ENCODE measurements at regions not wholly inside any gene's neighbourhood (a gene's known extent, or its start where the extent isn't known, plus 50 kb on each side); places are given as distances from the start of the nearest gene placed in this dataset.

GRCh38 chr5:152674403-152674802 is 269.3 kb upstream of the NMUR2 start:
- H4K20me1 ChIP-seq (ENCODE audit: insufficient read depth, low read length): no peaks in the 10 kb centered on the region
- H3K9me3 ChIP-seq (ENCODE audit: low read length): peaks cover 55% of the 10 kb centered on the region
- ATAC-seq: no peak
- no peaks in the 10 kb centered on the region for H3K36me3 ChIP-seq (replicated peaks in 1 of 2; ENCODE audit: control insufficient read depth in 1 of 2, insufficient read depth in 2 of 2, low read length in 2 of 2)
- no peak overlapping the region for H3K9ac ChIP-seq (ENCODE audit: insufficient read depth, low read depth, low read length)
- H3K79me2 ChIP-seq (ENCODE audit: insufficient read depth, low read length): no peaks in the 10 kb centered on the region
- POLR2A ChIA-PET: no interaction called here
- BruUV-seq (replicated peaks): no TSS peak
- H3K4me3 ChIP-seq (replicated peaks in 1 of 3; ENCODE audit: insufficient read depth in 1 of 3, low read depth in 2 of 3, low read length in 3 of 3): no peak overlapping the region
- intact Hi-C loops (cut with micrococcal nuclease; ENCODE audit: unreplicated experiment): no loop called here
- no peak for DNase-seq (ENCODE audit: low spot score)
- no peaks in the 10 kb centered on the region for H3K27me3 ChIP-seq (ENCODE audit: control insufficient read depth in 1 of 2, insufficient read depth in 2 of 2, low read length in 2 of 2)
- H3K4me2 ChIP-seq (ENCODE audit: low read depth, low read length): no peak overlapping the region
- TF ChIP-seq ZNF383 (CRISPR knock-in tag; IDR thresholded peaks at IDR 0.05; ENCODE audit: borderline replicate concordance) (no peak), ZNF260 (CRISPR knock-in tag; IDR thresholded peaks at IDR 0.05; ENCODE audit: borderline replicate concordance, low read depth) (no peak), ZFP90 (CRISPR knock-in tag; IDR thresholded peaks at IDR 0.05; ENCODE audit: borderline replicate concordance) (no peak)
- H2AFZ ChIP-seq (ENCODE audit: low read length): no peak overlapping the region
- no peaks in the 10 kb centered on the region for H3K4me1 ChIP-seq (ENCODE audit: insufficient read depth, low read length)
- CTCF ChIA-PET (ENCODE audit: low intra/inter-chr PET ratio, low total read pairs): no interaction called here
- no peak for FAIRE-seq
- H3K27ac ChIP-seq (ENCODE audit: extremely low read length, insufficient read depth, low read length): no peak overlapping the region
- in situ Hi-C loops (cut with HindIII; ENCODE audit: extremely low pct_ligation_motif_present, low pct_unique_long_range_greater_than_20kb): no loop called here
- 31% methylated on average over 1 of the region's 1 CpG for WGBS (ENCODE audit: low lambda C conversion rate)

GRCh38 chr5:152676196-152676595 is 271.1 kb upstream of the NMUR2 start:
- BruUV-seq (replicated peaks): no TSS peak
- Histone ChIP-seq H3K36me3 (replicated peaks in 1 of 2; ENCODE audit: control insufficient read depth in 1 of 2, insufficient read depth in 2 of 2, low read length in 2 of 2) (no peaks in the 10 kb centered on the region), H3K27me3 (ENCODE audit: control insufficient read depth in 1 of 2, insufficient read depth in 2 of 2, low read length in 2 of 2) (no peaks in the 10 kb centered on the region), H3K79me2 (ENCODE audit: insufficient read depth, low read length) (no peaks in the 10 kb centered on the region), H2AFZ (ENCODE audit: low read length) (no peak overlapping the region), H3K4me2 (ENCODE audit: low read depth, low read length) (no peak overlapping the region), H3K9ac (ENCODE audit: insufficient read depth, low read depth, low read length) (no peak overlapping the region), H3K4me3 (replicated peaks in 1 of 3; ENCODE audit: insufficient read depth in 1 of 3, low read depth in 2 of 3, low read length in 3 of 3) (no peak overlapping the region), H3K9me3 (ENCODE audit: low read length) (peaks cover 71% of the 10 kb centered on the region), H3K4me1 (ENCODE audit: insufficient read depth, low read length) (no peaks in the 10 kb centered on the region), H4K20me1 (ENCODE audit: insufficient read depth, low read length) (no peaks in the 10 kb centered on the region), H3K27ac (ENCODE audit: extremely low read length, insufficient read depth, low read length) (no peak overlapping the region)
- ChIA-PET POLR2A (no interaction called here), CTCF (ENCODE audit: low intra/inter-chr PET ratio, low total read pairs) (no interaction called here)
- intact Hi-C loops (cut with micrococcal nuclease; ENCODE audit: unreplicated experiment) (no loop called here), in situ Hi-C loops (cut with HindIII; ENCODE audit: extremely low pct_ligation_motif_present, low pct_unique_long_range_greater_than_20kb) (no loop called here)
- 1% methylated on average over 5 of the region's 5 CpGs for WGBS (ENCODE audit: low lambda C conversion rate)
- DNase-seq (ENCODE audit: low spot score): no peak
- no peak for ATAC-seq
- FAIRE-seq: no peak
- TF ChIP-seq ZNF34 (CRISPR knock-in tag; IDR thresholded peaks at IDR 0.05; ENCODE audit: borderline replicate concordance) (no peak), ZNF776 (CRISPR knock-in tag; IDR thresholded peaks at IDR 0.05) (no peak), JUND (CRISPR knock-in tag; IDR thresholded peaks at IDR 0.05) (no peak), ZNF570 (CRISPR knock-in tag; IDR thresholded peaks at IDR 0.05; ENCODE audit: borderline replicate concordance) (no peak), POGK (CRISPR knock-in tag; conservative IDR thresholded peaks at IDR 0.05) (no peak), MEIS2 (CRISPR knock-in tag; IDR thresholded peaks at IDR 0.05) (no peak), ZNF598 (CRISPR knock-in tag; IDR thresholded peaks at IDR 0.05; ENCODE audit: borderline replicate concordance) (no peak), ZNF383 (CRISPR knock-in tag; IDR thresholded peaks at IDR 0.05; ENCODE audit: borderline replicate concordance) (no peak), KLF13 (CRISPR knock-in tag; IDR thresholded peaks at IDR 0.05) (no peak), MED1 (CRISPR knock-in tag; IDR thresholded peaks at IDR 0.05) (no peak), ZNF784 (CRISPR knock-in tag; IDR thresholded peaks at IDR 0.05; ENCODE audit: borderline replicate concordance) (no peak), KLF16 (CRISPR knock-in tag; IDR thresholded peaks at IDR 0.05) (no peak), TARDBP (CRISPR knock-in tag; IDR thresholded peaks at IDR 0.05) (no peak), ZNF235 (CRISPR knock-in tag; IDR thresholded peaks at IDR 0.05; ENCODE audit: borderline replicate concordance) (no peak), ZNF577 (CRISPR knock-in tag; IDR thresholded peaks at IDR 0.05; ENCODE audit: borderline replicate concordance, low read depth) (no peak)
